ENCODE measurements at regions not wholly inside any gene's neighbourhood (a gene's known extent, or its start where the extent isn't known, plus 50 kb on each side); places are given as distances from the start of the nearest gene placed in this dataset.
"Not testable (repeated sequence)": the region's sequence is repeated elsewhere in the genome, so short reads cannot be mapped to it uniquely, and the experiment has no call there.

GRCh38 chr3:110430146-110430545, 641.5 kb upstream of the NECTIN3 start:
- ATAC-seq, result no peak
- DNase-seq (ENCODE audit: low spot score), result no peak

GRCh38 chr3:110436209-110436608, 635.4 kb upstream of the NECTIN3 start:
- ATAC-seq, result peak; percentile 88
- DNase-seq (ENCODE audit: low spot score), result no peak

- ATAC-seq; DNase-seq (ENCODE audit: low spot score): not testable (repeated sequence)
Measured at GRCh38 chr3:110440066-110440653, 631.5 kb upstream of the NECTIN3 start.

GRCh38 chr3:110454066-110454465, 617.5 kb upstream of the NECTIN3 start:
- DNase-seq (ENCODE audit: low spot score) (no peak), ATAC-seq (no peak)

GRCh38 chr3:110456001-110456400, 615.6 kb upstream of the NECTIN3 start:
- ATAC-seq, result no peak
- DNase-seq (ENCODE audit: low spot score), result no peak

- ATAC-seq, result no peak
Measured at GRCh38 chr3:110456438-110457138, 615.0 kb upstream of the NECTIN3 start.

GRCh38 chr3:110457508-110457907, 614.1 kb upstream of the NECTIN3 start:
- no peak for ATAC-seq
- no peak for DNase-seq (ENCODE audit: low spot score)

More at GRCh38 chr3:110456438-110457138, 615.0 kb upstream of the NECTIN3 start:
- DNase-seq (ENCODE audit: low spot score), result no peak

- DNase-seq (ENCODE audit: low spot score) (no peak), ATAC-seq (no peak)
Measured at GRCh38 chr3:110459021-110459420, 612.6 kb upstream of the NECTIN3 start.

GRCh38 chr3:110470310-110470709, 601.3 kb upstream of the NECTIN3 start:
- ATAC-seq, result no peak

GRCh38 chr3:110473405-110473804, 598.2 kb upstream of the NECTIN3 start:
- no peak for ATAC-seq
- DNase-seq (ENCODE audit: low spot score), result no peak

More at GRCh38 chr3:110470310-110470709, 601.3 kb upstream of the NECTIN3 start:
- no peak for DNase-seq (ENCODE audit: low spot score)

GRCh38 chr3:110474397-110474796, 597.2 kb upstream of the NECTIN3 start:
- no peak for ATAC-seq
- DNase-seq (ENCODE audit: low spot score), result no peak

GRCh38 chr3:110478377-110479054, 593.1 kb upstream of the NECTIN3 start:
- ATAC-seq (no peak), DNase-seq (ENCODE audit: low spot score) (no peak)

GRCh38 chr3:110479731-110480130, 591.9 kb upstream of the NECTIN3 start:
- DNase-seq (ENCODE audit: low spot score) (no peak), ATAC-seq (no peak)

- ATAC-seq, result no peak
- no peak for DNase-seq (ENCODE audit: low spot score)
Measured at GRCh38 chr3:110485389-110485788, 586.2 kb upstream of the NECTIN3 start.

- DNase-seq (ENCODE audit: low spot score) (no peak), ATAC-seq (no peak)
Measured at GRCh38 chr3:110487840-110488239, 583.8 kb upstream of the NECTIN3 start.

GRCh38 chr3:110491413-110491812, 580.2 kb upstream of the NECTIN3 start:
- DNase-seq (ENCODE audit: low spot score), result no peak
- no peak for ATAC-seq

- ATAC-seq, result no peak
- DNase-seq (ENCODE audit: low spot score), result no peak
Measured at GRCh38 chr3:110492876-110493275, 578.7 kb upstream of the NECTIN3 start.

- DNase-seq (ENCODE audit: low spot score) (no peak), ATAC-seq (no peak)
Measured at GRCh38 chr3:110493438-110494092, 578.1 kb upstream of the NECTIN3 start.

GRCh38 chr3:110494093-110494490, 577.5 kb upstream of the NECTIN3 start:
- ATAC-seq (no peak), DNase-seq (ENCODE audit: low spot score) (no peak)

GRCh38 chr3:110494728-110495127, 576.9 kb upstream of the NECTIN3 start:
- no peak for DNase-seq (ENCODE audit: low spot score)
- no peak for ATAC-seq

GRCh38 chr3:110495201-110495927, 576.3 kb upstream of the NECTIN3 start:
- ATAC-seq (no peak), DNase-seq (ENCODE audit: low spot score) (no peak)

All from left lobe of liver (tissue), 2 donors.